Ishikawa (cell line): ENCODE measurements at regions not wholly inside any gene's neighbourhood (a gene's known extent, or its start where the extent isn't known, plus 50 kb on each side); places are given as distances from the start of the nearest gene placed in this dataset.
A peak's percentile ranks its signal among the peaks of the same experiment; 100 is the strongest.

Experiments used
- CEBPB ChIP-seq: IDR thresholded peaks from 2 replicates; pipeline ENCODE4 v1.6.1; 2012
- CREB1 ChIP-seq: IDR thresholded peaks from 2 replicates; pipeline ENCODE4 v1.6.1; 2012; ENCODE audit warnings: low read depth
- EGR1 ChIP-seq: IDR thresholded peaks from 2 replicates; pipeline ENCODE4 v1.6.1; 2012
- EP300 ChIP-seq: IDR thresholded peaks from 2 replicates; pipeline ENCODE4 v1.6.1; 2012; ENCODE audit warnings: borderline replicate concordance
- FOXM1 ChIP-seq: IDR thresholded peaks from 2 replicates; pipeline ENCODE4 v1.6.1; 2012; ENCODE audit warnings: low read depth, borderline replicate concordance
- MAX ChIP-seq: IDR thresholded peaks from 2 replicates; pipeline ENCODE4 v1.6.1; 2012
- NFIC ChIP-seq: IDR thresholded peaks from 2 replicates; pipeline ENCODE4 v1.6.1; 2012
- RAD21 ChIP-seq: IDR thresholded peaks from 2 replicates; pipeline ENCODE4 v1.6.1; 2012; ENCODE audit warnings: low read depth
- TAF1 ChIP-seq: IDR thresholded peaks from 2 replicates; pipeline ENCODE4 v1.6.1; 2012; ENCODE audit warnings: low read depth, mild to moderate bottlenecking
- TCF12 ChIP-seq: IDR thresholded peaks from 2 replicates; pipeline ENCODE4 v1.6.1; 2012; ENCODE audit warnings: low read depth
- TEAD4 ChIP-seq: IDR thresholded peaks from 2 replicates; pipeline ENCODE4 v1.6.1; 2012
- USF1 ChIP-seq: IDR thresholded peaks from 2 replicates; pipeline ENCODE4 v1.6.1; 2012
- YY1 ChIP-seq: IDR thresholded peaks from 2 replicates; pipeline ENCODE4 v1.6.1; 2012; ENCODE audit warnings: low read depth
- ZBTB7A ChIP-seq: IDR thresholded peaks from 2 replicates; pipeline ENCODE4 v1.6.1; 2012; ENCODE audit warnings: low read depth
- TF ChIP-seq, protein P1 (sequence below): IDR thresholded peaks from 2 replicates; pipeline ENCODE4 v1.6.1; 2012; ENCODE audit warnings: low read depth, mild to moderate bottlenecking

DNA sequence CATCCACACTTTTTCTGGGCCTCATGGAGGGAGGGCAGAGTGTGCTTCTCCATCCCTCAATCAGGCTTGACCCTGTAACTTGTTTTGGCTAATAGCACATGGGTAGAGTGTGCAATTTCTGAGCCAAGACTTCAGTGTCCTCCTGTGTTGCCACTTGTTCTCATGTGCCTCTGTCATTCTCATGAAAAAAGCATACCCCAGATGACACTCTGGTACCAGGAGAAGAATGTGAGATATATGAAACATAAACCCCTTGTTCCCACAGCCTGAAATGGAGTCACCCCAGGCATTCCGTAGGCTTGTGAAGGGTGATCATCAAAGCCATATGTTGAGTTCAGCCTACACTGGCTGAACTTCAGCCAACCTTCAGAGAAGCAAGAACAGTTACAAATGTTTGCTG lies 239.2 kb upstream of the MIR17HG start:
- TF ChIP-seq CEBPB (no peak), MAX (no peak), TCF12 (no peak), CREB1 (no peak), ZBTB7A (no peak), YY1 (no peak), TEAD4 (no peak), USF1 (no peak), EGR1 (no peak), TAF1 (no peak), RAD21 (no peak), FOXM1 (no peak), EP300 (no peak), NFIC (no peak)
- TF ChIP-seq, protein P1, sequence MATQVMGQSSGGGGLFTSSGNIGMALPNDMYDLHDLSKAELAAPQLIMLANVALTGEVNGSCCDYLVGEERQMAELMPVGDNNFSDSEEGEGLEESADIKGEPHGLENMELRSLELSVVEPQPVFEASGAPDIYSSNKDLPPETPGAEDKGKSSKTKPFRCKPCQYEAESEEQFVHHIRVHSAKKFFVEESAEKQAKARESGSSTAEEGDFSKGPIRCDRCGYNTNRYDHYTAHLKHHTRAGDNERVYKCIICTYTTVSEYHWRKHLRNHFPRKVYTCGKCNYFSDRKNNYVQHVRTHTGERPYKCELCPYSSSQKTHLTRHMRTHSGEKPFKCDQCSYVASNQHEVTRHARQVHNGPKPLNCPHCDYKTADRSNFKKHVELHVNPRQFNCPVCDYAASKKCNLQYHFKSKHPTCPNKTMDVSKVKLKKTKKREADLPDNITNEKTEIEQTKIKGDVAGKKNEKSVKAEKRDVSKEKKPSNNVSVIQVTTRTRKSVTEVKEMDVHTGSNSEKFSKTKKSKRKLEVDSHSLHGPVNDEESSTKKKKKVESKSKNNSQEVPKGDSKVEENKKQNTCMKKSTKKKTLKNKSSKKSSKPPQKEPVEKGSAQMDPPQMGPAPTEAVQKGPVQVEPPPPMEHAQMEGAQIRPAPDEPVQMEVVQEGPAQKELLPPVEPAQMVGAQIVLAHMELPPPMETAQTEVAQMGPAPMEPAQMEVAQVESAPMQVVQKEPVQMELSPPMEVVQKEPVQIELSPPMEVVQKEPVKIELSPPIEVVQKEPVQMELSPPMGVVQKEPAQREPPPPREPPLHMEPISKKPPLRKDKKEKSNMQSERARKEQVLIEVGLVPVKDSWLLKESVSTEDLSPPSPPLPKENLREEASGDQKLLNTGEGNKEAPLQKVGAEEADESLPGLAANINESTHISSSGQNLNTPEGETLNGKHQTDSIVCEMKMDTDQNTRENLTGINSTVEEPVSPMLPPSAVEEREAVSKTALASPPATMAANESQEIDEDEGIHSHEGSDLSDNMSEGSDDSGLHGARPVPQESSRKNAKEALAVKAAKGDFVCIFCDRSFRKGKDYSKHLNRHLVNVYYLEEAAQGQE, result no peak

- TF ChIP-seq TEAD4 (peak; percentile 18; the same call in 1 of the 2 replicates), RAD21 (peak; percentile 46; the same call in 1 of the 2 replicates), NFIC (no peak; the same call in 1 of the 2 replicates), ZBTB7A (no peak), TAF1 (no peak), EGR1 (no peak)
Observed at GRCh38 chr13:91111476-91112200, 235.8 kb upstream of the MIR17HG start.

DNA sequence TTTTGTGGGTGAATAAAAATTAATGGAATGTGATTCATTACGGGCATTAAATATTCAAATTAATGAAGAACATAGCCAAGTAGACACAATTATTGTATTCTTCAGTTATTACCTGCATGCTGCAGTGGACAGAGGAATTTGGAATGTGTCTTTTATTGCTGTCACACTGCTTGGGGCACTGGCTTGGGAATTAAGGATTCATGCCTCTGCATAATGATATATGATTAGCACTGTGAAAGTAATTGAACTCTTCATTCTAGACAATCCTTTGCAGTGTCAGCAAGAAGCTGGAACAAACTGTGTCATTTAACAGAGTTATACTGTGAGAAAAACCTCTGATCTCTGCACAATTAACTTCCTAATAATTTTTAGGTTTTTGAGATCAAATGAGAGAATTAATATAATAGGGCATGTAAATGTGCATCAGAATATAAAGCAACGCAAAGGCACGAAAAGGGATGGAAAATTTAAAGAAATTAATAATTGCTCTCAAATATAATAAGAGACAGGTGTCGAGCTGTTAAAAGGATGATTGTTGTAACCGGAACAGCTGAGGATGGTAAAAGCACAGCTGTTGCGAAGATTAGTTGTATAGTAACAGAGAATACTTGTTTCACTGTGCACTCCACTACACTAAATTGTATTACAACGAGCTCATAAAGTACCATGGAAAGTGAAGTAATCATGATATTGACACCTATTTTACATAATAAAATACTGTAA lies 235.1 kb upstream of the MIR17HG start:
- TF ChIP-seq NFIC, result peak; percentile 49
- peak; percentile 74 for TF ChIP-seq TCF12
- peak; percentile 77 for TF ChIP-seq EP300
- TF ChIP-seq TEAD4, result peak; percentile 81
- TF ChIP-seq ZBTB7A, result no peak
- no peak for TF ChIP-seq RAD21
- TF ChIP-seq USF1, result no peak
- no peak for TF ChIP-seq YY1
- TF ChIP-seq, protein P1, result no peak
- no peak for TF ChIP-seq CREB1
- no peak for TF ChIP-seq CEBPB
- no peak for TF ChIP-seq TAF1
- TF ChIP-seq MAX, result no peak
- no peak for TF ChIP-seq EGR1
- peak; percentile 65 for TF ChIP-seq FOXM1

DNA sequence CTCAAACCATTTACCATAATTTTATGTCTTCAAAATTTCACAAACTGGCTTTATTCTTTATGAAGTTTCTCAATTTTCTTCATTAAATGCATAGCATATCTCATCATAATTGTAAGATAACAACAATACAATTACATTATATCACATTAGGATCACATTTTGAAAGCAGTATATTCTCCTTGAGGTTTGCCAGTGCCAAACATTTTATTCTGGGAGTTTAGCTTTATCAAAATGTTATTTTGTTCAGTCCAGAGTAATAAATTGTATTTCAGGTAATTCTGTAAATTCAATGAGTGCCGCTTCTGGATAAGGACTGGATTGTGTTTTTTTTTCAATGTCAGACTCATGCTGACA lies 234.6 kb upstream of the MIR17HG start:
- TF ChIP-seq CREB1 (no peak), MAX (no peak), TAF1 (no peak), YY1 (no peak), USF1 (no peak), CEBPB (no peak), ZBTB7A (no peak), NFIC (no peak), FOXM1 (no peak), EP300 (no peak), TCF12 (no peak), TEAD4 (no peak)
- TF ChIP-seq, protein P1, result no peak
